ENCODE measurements at regions not wholly inside any gene's neighbourhood (a gene's known extent, or its start where the extent isn't known, plus 50 kb on each side); places are given as distances from the start of the nearest gene placed in this dataset.

DNA sequence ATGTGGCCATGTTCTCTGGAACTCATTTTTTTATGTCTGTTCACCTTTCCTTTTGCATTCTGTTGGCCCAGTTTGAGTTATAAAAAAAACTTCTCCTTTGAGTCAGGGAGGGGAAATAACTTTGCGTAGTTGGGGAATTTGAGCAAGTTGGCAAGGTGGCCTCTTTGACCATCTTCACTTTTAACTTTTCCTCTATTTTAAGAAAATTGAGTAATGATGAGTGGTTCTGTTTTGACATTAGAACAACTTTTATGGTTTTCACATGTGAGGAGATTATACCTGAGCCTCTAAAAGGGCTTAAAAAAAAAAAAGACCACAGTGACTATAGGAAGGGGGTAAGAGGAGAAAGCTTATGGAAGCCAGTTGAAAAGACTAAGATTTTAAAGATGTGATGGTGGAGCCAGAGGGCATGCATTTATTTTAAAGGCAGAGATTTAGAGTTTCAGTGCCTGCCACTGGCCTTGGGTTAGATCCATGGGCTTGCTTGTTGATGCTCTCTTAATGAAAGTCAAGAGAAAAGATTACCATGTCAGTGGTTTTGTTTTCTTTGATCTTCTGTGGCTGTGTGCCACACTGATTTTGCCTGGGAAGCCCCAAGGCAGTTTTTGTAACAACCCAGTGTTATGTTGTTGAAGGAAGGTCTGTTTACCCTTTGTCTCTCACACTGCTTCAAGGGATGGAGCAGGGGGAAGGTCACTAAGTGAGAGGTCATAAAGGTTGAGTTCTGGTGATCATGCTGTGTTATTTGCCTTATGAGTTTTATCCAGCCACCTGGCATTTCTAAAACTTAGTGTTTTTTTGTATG, 219.7 kb upstream of the CD180 start:
- no peak for TF ChIP-seq CTCF (IDR thresholded peaks at IDR 0.05; ENCODE audit: poor library complexity, severe bottlenecking)
- H3K36me3 ChIP-seq (ENCODE audit: low read depth) = no peaks in the 10 kb centered on the region
- H3K27me3 ChIP-seq (ENCODE audit: insufficient read depth, poor library complexity, severe bottlenecking) = no peaks in the 10 kb centered on the region
- no peaks in the 10 kb centered on the region for H3K4me1 ChIP-seq (ENCODE audit: insufficient read depth, poor library complexity, severe bottlenecking)
- DNase-seq (ENCODE audit: low spot score) (no peak), ATAC-seq (ENCODE audit: low read depth) (no peak)
- no peak overlapping the region for H3K4me3 ChIP-seq (ENCODE audit: severe bottlenecking)
- H3K27ac ChIP-seq (ENCODE audit: poor library complexity, severe bottlenecking) = no peak overlapping the region
- no peaks in the 10 kb centered on the region for H3K9me3 ChIP-seq (ENCODE audit: severe bottlenecking)

DNA sequence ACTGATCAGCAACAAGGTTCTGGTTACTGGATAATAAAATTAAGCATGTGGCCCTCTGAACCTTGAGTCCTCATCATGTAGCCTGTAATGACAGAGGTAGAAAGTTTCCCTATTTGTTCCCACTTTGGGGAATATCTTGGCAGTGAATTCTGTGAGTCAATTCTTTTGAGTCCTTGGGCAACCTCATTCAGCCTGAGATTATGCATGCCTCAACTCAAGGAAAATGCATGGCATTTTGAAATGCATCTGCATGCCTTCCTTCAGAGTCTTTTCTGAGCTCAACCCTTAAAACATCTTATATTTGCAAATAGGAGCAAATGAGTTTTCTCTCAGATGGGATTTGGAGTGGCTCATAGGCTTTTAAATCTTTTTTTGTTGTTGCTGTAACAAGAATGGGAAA, 218.1 kb upstream of the CD180 start:
- ATAC-seq (ENCODE audit: low read depth) (no peak), DNase-seq (ENCODE audit: low spot score) (no peak)
- Histone ChIP-seq H3K4me3 (ENCODE audit: severe bottlenecking) (no peak overlapping the region), H3K9me3 (ENCODE audit: severe bottlenecking) (no peaks in the 10 kb centered on the region), H3K36me3 (ENCODE audit: low read depth) (no peaks in the 10 kb centered on the region), H3K4me1 (ENCODE audit: insufficient read depth, poor library complexity, severe bottlenecking) (no peaks in the 10 kb centered on the region), H3K27ac (ENCODE audit: poor library complexity, severe bottlenecking) (no peak overlapping the region), H3K27me3 (ENCODE audit: insufficient read depth, poor library complexity, severe bottlenecking) (no peaks in the 10 kb centered on the region)
- no peak for TF ChIP-seq CTCF (IDR thresholded peaks at IDR 0.05; ENCODE audit: poor library complexity, severe bottlenecking)

GRCh38 chr5:67413721-67414120, 217.1 kb upstream of the CD180 start:
- no peaks in the 10 kb centered on the region for H3K9me3 ChIP-seq (ENCODE audit: severe bottlenecking)
- no peaks in the 10 kb centered on the region for H3K36me3 ChIP-seq (ENCODE audit: low read depth)
- ATAC-seq (ENCODE audit: low read depth) = no peak
- TF ChIP-seq CTCF (IDR thresholded peaks at IDR 0.05; ENCODE audit: poor library complexity, severe bottlenecking) = no peak
- no peaks in the 10 kb centered on the region for H3K4me1 ChIP-seq (ENCODE audit: insufficient read depth, poor library complexity, severe bottlenecking)
- no peak overlapping the region for H3K4me3 ChIP-seq (ENCODE audit: severe bottlenecking)
- H3K27ac ChIP-seq (ENCODE audit: poor library complexity, severe bottlenecking) = no peak overlapping the region
- H3K27me3 ChIP-seq (ENCODE audit: insufficient read depth, poor library complexity, severe bottlenecking) = no peaks in the 10 kb centered on the region
- DNase-seq (ENCODE audit: low spot score) = no peak

- no peaks in the 10 kb centered on the region for H3K9me3 ChIP-seq (ENCODE audit: severe bottlenecking)
- no peak for TF ChIP-seq CTCF (IDR thresholded peaks at IDR 0.05; ENCODE audit: poor library complexity, severe bottlenecking)
- DNase-seq (ENCODE audit: low spot score) (no peak), ATAC-seq (ENCODE audit: low read depth) (no peak)
- no peak overlapping the region for H3K4me3 ChIP-seq (ENCODE audit: severe bottlenecking)
- H3K36me3 ChIP-seq (ENCODE audit: low read depth) = no peaks in the 10 kb centered on the region
- peaks cover 10% of the 10 kb centered on the region for H3K4me1 ChIP-seq (ENCODE audit: insufficient read depth, poor library complexity, severe bottlenecking)
- H3K27ac ChIP-seq (ENCODE audit: poor library complexity, severe bottlenecking) = no peak overlapping the region
- no peaks in the 10 kb centered on the region for H3K27me3 ChIP-seq (ENCODE audit: insufficient read depth, poor library complexity, severe bottlenecking)
Observed at GRCh38 chr5:67409126-67409777, 212.7 kb upstream of the CD180 start.

DNA sequence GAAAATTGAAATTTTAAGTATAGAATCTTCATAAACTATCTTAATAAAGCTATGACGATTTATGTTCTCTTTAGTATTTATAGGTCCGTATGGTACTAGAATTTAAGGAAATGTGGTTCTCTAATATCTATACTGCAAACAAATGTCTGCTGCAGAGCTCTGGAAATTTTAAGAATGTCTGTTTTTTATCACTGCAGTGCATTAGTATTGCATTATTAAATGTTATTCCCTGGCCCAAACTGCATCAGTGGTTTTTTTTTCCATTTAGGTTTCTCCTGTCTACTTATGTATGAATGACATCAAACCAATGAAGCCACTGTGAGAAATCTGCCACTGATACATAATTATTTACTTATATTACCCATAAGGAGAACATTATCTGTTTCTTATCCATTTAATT, 211.4 kb upstream of the CD180 start:
- Histone ChIP-seq H3K9me3 (ENCODE audit: severe bottlenecking) (no peaks in the 10 kb centered on the region), H3K27ac (ENCODE audit: poor library complexity, severe bottlenecking) (no peak overlapping the region), H3K27me3 (ENCODE audit: insufficient read depth, poor library complexity, severe bottlenecking) (no peaks in the 10 kb centered on the region), H3K4me1 (ENCODE audit: insufficient read depth, poor library complexity, severe bottlenecking) (peaks cover 15% of the 10 kb centered on the region), H3K4me3 (ENCODE audit: severe bottlenecking) (no peak overlapping the region), H3K36me3 (ENCODE audit: low read depth) (no peaks in the 10 kb centered on the region)
- ATAC-seq (ENCODE audit: low read depth) (no peak), DNase-seq (ENCODE audit: low spot score) (no peak)
- no peak for TF ChIP-seq CTCF (IDR thresholded peaks at IDR 0.05; ENCODE audit: poor library complexity, severe bottlenecking)

Data from RWPE2 (cell line).